NT2/D1 (cell line): ENCODE measurements at regions not wholly inside any gene's neighbourhood (a gene's known extent, or its start where the extent isn't known, plus 50 kb on each side); places are given as distances from the start of the nearest gene placed in this dataset.

Source experiments
- YY1 ChIP-seq: IDR thresholded peaks from 2 replicates; pipeline ENCODE4 v1.6.1; 2011; ENCODE audit not compliant: insufficient read length, insufficient read depth
- ZNF274 ChIP-seq: IDR thresholded peaks from 2 replicates; pipeline ENCODE4 v1.6.1; 2011; ENCODE audit warnings: mild to moderate bottlenecking, low read depth, low read length

DNA sequence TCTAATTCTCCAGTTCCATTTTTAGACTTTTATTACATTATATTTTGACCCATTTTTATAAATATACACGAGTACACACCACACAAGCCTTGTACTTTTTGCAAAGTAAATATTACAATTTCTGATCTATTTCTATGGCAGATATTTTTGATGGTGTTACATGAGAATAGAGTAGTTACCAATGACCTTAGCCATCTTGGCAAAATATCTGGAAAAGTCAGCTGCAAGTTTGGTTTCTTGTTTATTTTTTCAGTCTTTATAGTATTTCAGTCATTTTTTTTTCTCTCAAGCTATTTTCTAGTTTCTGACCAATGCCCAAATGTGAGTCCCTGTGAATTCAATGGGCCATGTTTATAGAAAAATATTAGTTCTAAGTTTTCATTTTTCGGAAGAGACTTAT is 64.0 kb upstream of the TMC1 start:
- TF ChIP-seq ZNF274 (no peak), YY1 (no peak)
